GM21390 (cell line): ENCODE measurements at regions not wholly inside any gene's neighbourhood (a gene's known extent, or its start where the extent isn't known, plus 50 kb on each side); places are given as distances from the start of the nearest gene placed in this dataset.
"Not testable (repeated sequence)": the region's sequence is repeated elsewhere in the genome, so short reads cannot be mapped to it uniquely, and the experiment has no call there.

ENCODE experiments used
- ATAC-seq: cut with Tn5 transposase; IDR thresholded peaks from one replicate; pipeline ENCODE4 v1.9.1; 2021; ENCODE audit not compliant: unreplicated experiment

DNA sequence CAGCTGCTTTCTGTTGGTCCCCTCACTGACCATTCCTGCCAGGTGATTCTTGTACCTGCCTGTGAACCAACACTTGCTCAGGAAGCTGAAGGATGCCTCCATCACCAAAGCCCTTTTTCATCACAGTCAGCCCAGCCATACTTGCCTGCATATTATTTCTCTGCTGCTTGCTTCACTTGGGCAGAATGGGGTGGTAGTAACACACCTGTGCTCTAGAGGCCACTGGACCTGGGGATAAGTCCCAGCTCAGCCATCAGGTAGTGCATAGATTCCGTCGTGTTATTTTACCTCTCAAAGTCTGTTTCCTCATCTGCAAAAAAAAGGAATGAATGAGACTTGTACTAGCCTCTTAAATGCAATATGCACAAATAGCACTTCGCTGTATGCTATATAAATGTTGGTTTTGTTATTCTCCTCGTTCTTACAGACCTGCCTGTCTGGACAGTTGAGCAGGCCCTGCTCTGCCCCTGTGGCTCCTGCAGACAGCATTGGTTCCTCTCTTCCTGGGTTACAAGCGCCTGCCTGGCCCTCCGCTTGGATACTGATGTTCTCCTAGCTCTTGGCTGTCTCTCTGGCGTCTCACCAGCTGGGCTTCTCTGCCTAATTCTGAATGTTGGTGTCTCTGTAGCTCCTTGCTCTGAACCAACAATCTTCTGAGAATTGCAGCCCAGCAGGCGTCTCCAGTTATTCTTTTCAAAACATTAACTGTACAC is 151.8 kb downstream of the UNC5CL start:
- ATAC-seq, result no peak

DNA sequence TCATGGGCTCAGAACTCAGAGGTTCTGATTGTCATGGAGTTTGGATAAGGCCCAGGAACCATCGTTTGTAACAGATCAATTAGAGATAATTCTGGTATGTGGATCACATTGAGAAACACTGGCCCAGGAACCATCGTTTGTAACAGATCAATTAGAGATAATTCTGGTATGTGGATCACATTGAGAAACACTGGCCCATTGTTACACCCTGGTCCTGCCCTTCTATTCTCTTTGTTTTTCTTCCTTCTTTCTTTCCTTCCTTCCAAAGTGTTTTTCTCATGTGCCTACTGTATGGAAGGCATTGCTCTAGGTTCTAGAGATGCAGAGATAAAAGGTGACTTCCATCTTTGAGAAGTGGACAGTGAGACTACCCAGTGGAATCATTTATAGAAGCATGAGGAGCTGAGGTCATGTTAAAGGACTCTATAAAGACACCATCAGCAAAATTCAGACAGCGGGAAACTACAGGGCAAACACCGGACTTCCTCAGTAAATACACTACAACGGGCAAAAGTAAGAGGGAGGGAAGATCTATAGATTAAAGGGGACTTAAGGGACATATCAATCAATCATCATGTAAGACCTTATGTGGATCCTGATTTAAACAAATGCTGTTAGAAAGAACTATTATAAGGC is 153.8 kb downstream of the UNC5CL start:
- ATAC-seq, result no peak

DNA sequence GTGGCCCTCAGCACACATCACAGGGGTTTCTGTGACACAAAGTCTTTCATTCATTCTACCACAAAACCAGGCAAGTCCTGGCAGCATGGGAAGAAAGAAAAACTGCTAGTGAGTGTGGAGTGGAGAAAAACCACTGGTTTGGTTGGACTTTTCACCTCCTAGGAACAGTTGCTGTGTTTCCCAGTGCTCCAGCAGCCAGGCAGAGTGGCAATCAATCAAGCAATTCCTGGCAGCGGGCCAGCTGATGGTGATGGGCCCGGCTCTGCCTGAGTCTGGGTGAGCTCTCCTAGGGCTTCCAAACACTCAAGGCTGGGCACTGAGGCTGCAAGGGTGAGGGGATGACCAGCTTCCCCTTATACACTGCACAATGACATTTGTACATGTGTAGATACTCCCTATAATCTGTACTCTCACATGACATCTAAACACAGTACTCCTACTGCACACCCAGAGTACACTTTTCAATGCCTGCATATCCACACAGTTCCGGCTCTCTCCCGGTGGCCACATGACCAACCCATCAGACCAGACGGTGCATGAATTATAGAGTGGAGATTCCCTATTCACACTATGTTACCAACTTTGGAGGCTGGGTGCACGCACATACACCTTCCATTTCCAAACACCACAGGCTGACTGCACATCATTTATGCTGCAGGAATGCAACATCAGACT is 156.6 kb downstream of the UNC5CL start:
- no peak for ATAC-seq

DNA sequence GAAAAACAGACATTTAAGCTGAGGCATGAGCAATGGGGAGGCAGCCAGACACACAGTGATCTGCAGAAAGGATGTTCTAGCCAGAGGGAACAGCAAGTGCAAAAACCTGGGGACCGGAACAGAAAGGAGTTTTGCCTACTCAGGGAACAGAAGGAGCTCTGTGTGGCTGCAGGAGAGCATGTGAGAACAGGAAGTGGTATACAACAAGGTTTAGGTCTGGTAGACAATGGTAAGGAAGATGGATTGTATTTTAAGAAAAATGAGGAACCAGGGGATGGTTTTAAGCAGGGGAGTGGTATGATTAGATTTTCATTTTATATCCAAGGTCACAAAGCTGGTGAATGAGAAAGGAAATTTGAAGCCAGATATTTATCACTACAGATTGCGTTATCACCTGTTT is 157.5 kb downstream of the UNC5CL start:
- no peak for ATAC-seq

DNA sequence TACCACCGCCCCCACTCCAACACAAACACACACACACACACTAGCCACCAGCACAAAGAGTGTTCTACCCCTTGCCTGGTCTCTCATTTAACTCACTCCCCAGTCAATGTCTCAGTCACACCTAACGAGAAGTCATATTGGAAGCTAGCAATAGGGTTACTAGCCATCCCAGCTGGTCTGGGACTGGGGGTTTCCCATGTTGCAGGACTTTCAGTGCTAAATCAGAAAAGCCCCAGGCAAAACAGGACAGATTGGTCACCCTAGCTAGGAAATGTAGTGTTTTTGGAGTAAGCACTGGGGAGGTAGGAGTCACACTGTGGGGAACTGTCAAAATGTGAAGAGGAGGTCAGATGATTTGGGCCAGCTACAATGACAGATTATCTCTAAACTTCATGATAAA is 158.1 kb downstream of the UNC5CL start:
- ATAC-seq, result no peak

DNA sequence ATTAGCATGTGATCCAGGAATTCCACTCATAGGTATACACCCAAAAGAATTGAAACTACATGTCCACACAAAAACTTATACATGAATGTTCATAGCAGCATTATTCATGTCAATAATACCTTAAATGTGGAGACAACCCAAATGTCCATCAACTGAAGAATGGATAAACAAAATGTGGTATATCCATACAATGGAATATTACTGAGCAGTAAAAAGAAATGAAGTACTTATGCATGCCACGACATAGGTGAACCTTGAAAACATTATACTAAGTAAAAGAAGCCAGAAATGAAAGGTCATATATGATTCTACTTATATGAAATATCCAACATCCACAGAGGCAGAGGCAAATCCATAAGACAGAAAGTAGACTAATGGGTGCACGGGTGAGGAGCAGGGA is 159.9 kb downstream of the UNC5CL start:
- ATAC-seq, result no peak

DNA sequence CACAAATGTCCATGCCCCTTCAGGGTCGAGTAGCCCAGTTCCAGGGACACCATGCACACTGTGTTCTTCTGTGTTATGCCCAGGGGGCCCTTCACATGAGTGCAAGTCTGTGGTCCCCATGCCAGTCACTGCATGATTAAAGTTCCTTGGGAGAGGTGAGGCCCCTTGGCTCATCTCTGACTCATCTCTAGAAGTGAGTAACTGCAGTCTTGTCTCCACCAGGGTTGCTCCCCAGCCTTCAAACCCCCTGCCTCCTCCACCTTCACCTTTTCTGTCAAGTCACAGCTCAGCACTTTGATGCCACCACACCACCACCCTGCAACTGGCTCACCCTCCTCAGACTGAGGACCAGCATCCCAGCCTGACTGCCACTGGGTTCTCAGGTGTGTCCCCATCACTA is 161.7 kb downstream of the UNC5CL start:
- no peak for ATAC-seq

DNA sequence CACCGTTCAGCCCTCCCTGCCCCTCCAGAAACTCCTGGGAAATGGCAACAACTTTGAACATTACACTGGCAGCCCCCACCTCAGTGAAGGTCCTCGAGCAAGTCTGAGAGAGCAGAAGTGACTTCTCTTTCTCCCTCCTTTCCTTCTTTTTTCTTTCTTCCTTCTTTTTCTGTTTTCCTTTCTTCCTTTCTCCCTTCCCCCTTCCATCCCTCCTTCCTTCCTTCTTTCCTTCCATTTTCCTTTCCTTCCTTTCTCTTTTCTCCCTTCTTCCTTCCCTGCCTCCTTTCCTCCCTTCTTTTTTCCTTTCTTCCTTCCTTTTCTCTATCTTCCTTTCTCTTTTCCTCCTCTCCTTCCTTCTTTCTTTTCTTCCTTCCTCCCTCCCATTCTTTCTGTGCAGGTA is 162.7 kb downstream of the UNC5CL start:
- ATAC-seq, result no peak

DNA sequence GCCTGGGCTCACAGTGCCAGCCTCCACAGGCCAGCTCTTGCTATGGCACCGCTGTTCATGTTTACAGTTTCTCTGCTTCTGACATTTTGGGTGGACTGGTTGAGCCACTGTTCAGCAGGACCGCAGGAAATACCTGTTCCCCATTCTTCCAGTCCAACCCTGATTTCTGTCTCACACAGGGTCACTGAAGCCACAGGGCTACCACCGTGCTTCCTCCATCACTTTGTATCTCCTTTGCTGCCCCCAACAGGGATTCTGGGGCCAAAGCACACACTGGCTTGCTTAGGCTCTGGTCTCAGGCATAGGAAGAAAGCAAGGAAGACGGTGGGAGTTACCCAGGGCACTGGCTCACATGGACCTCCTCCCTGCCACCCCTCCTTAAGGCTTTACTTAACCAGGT is 164.5 kb downstream of the UNC5CL start:
- ATAC-seq, result no peak

DNA sequence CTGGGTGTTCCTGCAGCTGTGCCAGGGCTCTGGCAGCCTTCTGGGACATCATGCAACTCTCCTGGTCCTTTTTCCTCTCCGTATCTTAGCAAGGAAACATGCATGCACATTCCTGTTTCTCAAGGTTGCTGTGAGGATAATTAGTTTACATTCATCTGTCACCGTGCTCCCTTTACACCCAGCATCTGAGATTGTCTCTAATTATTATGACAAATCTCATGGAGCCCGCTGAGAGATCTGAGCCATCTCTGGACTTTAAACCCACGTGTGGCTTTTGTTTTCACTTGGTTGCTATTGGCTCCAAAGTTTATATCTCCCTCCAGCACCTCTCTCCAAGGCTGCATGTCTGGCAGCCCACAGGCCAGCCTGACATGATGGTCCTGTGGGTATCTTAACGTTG is 167.6 kb downstream of the UNC5CL start:
- no peak for ATAC-seq

DNA sequence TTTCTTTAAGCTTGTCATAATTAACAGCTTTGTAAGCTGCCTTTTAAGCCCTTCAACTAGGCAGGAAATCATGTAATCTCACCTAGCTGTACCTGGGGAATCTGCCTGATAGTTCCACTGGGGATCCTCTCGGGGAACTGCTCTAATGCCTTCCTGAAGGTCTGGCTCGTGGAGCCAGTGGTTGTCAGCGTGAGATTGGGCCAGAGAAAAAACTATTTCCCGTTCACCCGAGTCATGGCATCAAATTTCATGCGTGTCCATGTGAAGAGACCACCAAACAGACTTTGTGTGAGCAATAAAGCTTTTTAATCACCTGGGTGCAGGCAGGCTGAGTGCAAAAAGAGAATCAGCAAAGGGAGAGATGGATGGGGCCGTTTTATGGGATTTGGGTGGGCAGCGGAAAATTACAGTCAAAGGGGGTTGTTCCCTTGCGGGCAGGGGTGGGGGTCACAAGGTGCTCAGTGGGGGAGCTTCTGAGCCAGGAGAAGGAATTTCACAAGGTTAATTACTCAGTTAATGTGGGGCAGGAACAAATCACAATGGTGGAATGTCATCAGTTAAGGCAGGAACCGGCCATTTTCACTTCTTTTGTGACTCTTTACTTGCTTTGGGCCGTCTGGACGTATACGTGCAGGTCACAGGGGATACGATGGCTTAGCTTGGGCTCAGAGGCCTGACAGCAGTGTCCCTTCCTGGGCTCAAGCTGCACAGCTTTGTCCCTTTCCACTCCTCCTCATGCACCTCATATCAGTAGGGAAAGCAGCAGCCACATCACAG is 170.7 kb downstream of the UNC5CL start:
- ATAC-seq, result not testable (repeated sequence)

DNA sequence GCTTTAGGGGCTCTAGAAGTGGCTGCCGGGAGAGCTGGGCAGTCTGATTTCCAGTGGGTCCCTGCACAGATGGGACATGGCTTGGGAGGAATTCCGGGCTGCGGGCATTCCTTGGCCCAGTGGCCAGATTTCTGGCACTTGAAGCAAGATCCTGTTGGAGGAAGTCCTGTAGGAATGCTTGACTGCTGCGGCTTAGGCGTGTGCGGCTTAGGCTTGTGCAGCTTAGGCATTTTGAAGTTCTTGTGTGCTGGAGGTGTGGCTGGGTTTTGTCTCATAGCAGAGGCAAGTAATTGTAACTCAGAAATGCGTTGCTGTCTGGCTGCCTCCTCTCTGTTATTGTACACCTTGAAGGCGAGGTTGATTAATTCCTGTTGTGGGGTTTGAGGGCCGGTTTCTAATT is 171.5 kb downstream of the UNC5CL start:
- not testable (repeated sequence) for ATAC-seq

DNA sequence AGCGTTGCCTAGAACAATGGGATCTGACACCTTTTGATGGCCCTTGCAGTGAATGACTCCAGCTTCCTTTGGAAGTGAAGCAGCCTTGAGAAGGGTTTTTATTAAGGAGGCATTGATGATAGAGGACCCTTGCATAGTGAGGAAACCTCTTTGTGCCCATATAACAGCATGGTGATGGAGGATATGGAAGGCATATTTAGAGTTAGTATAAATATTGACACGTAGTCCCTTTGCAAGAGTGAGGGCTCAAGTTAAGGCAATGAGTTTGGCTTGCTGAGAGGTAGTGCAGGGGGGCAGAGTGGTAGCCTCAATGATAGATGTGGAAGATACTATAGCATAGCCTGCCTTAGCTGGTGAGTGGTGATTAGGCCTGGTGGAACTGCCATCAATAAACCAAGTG is 173.8 kb downstream of the UNC5CL start:
- ATAC-seq, result not testable (repeated sequence)

DNA sequence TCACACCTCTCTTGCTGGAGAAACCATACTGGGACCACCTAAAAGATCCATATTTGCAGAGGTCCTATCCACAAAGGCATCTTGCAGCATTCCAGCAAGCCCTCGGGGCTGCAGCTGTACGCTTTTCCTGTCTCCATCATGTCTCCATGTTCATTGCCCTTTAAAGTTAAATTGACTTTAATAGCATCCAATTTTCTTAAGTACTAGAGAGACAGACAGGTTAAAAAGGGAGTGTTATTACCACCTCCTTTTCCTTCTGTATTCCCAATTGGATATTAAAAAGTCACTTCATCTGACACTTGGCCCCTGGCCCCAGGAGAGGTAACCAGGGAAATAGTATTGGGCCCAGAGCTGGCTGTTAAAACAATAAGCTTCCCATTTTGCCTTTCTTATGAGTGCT is 178.6 kb downstream of the UNC5CL start:
- ATAC-seq, result no peak

DNA sequence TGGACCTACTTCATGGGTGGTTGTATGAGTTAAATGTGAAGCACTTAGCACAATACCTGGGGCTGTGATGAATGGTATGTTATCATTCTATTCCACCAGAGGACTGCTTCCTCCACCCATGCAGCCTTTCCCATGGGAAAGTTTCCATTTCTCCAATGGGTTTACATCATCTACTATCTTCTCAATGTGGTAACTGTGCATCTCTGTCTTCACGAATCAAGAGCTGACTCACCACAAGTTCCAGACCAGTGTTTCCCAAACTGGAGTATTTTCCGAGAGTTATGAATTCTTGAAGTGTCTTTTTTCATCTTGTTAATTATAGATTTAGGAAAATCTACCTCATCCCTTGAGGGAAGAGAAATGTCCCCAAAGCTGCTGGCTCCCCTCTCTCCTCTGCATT is 182.8 kb downstream of the UNC5CL start:
- no peak for ATAC-seq

DNA sequence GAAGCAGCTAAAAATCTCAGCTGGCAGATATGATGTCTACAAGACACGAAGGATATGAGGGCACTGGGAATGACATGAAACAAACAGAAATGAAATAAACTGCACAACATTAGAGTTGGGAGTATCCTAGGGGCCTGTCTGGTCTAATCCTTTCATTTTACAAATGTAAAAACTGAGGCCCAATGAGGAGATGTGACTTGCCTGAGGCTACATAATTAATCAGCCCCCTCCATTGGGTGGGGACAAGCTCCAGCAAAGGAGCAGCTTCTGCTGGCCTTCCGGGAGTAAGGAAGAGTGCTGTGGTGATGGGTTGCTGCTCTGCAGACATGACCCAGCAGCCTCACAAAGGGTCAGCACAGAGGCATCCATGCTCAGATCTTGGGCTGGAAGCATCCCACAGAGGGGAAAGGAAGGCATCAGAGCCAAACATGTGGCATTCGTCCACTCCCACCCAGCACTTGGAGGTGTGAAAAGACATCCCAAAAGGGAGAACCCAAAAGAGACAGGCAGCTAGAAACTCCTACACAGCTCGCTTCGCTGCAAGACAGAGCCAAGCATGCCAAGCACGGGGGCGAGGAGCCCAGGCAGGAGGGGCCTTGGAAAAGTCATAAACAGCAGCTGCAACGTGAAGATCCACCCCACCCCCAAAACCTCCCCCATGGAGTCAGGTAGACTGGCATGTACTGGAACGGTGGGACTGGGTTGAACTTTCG is 183.7 kb downstream of the UNC5CL start:
- no peak for ATAC-seq

DNA sequence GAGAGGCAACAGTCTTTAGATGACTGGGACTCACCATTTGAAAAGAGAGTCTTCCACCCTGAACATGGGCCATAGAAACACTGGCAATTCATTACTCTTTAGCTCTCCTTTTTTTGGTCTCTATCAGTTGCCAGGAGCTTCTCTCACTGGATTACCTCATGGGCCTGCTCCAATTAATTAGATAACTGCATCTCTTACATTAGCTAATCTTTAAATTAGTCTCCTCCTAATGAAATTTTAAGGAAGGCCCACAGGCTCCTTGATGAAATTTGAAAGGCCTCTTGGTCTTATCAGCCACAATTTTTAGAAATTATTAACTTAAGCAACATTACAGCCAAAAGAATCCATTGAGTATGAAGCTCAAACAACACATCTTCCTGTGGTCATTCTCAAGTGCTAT is 184.4 kb downstream of the UNC5CL start:
- ATAC-seq, result no peak

DNA sequence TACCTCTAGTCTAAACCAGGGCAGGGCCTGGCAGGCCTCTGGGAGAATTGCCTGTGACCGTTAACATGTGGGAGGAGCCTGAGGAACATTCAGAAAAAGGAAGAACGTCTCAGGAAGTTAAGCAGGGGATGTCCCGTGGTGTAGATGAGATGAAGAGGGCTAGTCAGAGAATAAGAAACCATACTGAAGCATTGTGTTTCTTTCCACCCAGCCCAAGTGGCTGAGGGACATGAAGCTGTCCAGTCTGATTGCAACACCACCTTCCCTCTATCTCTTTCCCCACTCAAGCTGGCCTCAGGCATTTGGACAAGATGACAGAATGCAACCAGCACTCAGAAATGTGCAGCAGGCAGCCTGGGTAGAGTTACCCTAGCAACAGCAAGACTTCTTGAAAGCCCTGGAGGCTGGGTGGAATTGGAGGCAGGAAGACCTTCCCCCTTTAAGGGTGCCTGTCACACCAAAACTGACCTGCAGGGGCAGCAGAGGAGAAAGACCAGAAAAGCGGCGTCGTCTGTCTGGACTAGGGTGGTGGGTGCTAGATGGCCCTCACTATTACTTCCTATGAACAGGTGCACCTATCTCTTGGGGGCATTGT is 186.1 kb downstream of the UNC5CL start:
- ATAC-seq, result no peak

DNA sequence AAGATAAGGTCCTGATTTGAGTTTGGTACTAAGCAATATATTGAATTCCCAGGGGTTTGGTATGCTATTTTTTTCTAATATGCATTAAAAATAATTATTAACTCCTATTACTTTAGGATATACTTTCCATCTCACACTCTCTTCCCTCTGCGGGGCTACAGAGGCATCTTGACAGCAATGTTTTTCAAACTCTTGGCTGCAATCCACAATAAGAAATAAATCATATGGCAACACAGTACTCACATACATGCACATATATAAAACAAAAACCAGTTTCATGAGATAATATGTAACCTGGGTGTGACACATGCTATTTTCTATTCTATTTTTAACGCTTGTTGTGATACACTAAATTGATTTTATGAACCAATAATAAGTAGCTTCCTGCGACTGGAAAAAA is 189.5 kb downstream of the UNC5CL start:
- ATAC-seq, result no peak

DNA sequence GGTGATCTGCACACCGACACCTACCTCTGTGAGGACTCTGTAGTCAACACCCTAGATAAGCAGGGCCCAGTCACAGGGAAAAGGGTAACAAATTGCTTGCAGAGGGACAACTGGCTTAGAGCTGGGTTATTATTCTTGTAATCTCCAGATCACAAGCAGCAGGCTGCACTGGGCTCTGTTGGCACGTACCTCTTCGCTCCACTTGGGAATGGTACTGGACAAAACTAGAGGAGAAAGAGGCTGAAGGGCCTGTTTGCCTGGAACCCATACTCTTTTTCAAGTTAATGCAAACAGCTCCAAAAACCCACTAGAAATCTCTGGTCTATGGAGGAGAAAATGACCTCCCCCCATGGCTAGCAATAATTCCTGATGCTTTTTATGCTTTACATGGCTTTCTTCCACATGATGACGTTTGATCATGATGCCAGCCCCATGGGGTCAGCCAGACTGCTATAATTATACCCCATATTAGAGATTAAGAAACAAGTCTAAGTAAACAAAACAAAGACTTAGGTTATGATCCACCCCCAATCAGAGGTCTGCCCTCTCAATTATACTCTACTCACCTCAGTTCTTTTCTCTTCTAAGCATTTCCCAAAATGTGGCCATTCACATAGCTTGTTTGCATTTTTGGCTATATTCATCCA is 190.0 kb downstream of the UNC5CL start:
- ATAC-seq, result no peak
